Neural cell (in vitro differentiated cells): ENCODE measurements at regions not wholly inside any gene's neighbourhood (a gene's known extent, or its start where the extent isn't known, plus 50 kb on each side); places are given as distances from the start of the nearest gene placed in this dataset.
"Not testable (repeated sequence)": the region's sequence is repeated elsewhere in the genome, so short reads cannot be mapped to it uniquely, and the experiment has no call there.

Source experiments
- H2AFZ ChIP-seq: fragments of 200-600, 300-800 bp; sonication (generic), shearing (Covaris generic); 2 replicates; pipeline ENCODE4 v1.6.0; 2014; ENCODE audit warnings: low read depth, mild to moderate bottlenecking, antibody characterized with exemption, low read length, moderate library complexity
- H3F3A ChIP-seq: fragments of 200-600 bp; shearing (Covaris generic); 2 replicates; pipeline ENCODE4 v1.6.1; 2016; ENCODE audit warnings: mild to moderate bottlenecking, moderate library complexity, mixed read lengths, antibody characterized with exemption, low read length; ENCODE audit not compliant: insufficient read depth, poor library complexity, severe bottlenecking
- H3K27ac ChIP-seq: fragments of 200-600, 300-800 bp; sonication (generic), shearing (Covaris generic); 2 replicates; pipeline ENCODE4 v1.5.1; 2014; ENCODE audit warnings: mild to moderate bottlenecking, low read length, moderate library complexity
- H3K27me3 ChIP-seq: fragments of 300-800, 200-600 bp; sonication (generic), shearing (Covaris generic); 2 replicates; pipeline ENCODE4 v1.6.0; 2014; ENCODE audit warnings: mild to moderate bottlenecking, low read depth, low read length, moderate library complexity; ENCODE audit not compliant: insufficient read depth
- H3K36me3 ChIP-seq: fragments of 300-800, 200-600 bp; sonication (generic), shearing (Covaris generic); 2 replicates; pipeline ENCODE4 v1.5.1; 2014; ENCODE audit warnings: mild to moderate bottlenecking, antibody characterized with exemption, low read length, moderate library complexity; ENCODE audit not compliant: insufficient read depth
- H3K4me2 ChIP-seq: fragments of 300-800, 200-600 bp; sonication (generic), shearing (Covaris generic); 2 replicates; pipeline ENCODE4 v1.6.0; 2014; ENCODE audit warnings: mild to moderate bottlenecking, low read length
- H3K4me3 ChIP-seq: fragments of 300-800, 200-600 bp; sonication (generic), shearing (Covaris generic); 2 replicates; pipeline ENCODE4 v1.5.1; 2014; ENCODE audit warnings: mild to moderate bottlenecking, low read length, moderate library complexity
- H3K79me2 ChIP-seq: fragments of 200-600 bp; shearing (Covaris generic); replicated peaks from 2 replicates; pipeline ENCODE4 v1.6.0; 2014; ENCODE audit warnings: mild to moderate bottlenecking, low read length, moderate library complexity; ENCODE audit not compliant: insufficient read depth
- H3K9ac ChIP-seq: fragments of 300-800, 200-600 bp; sonication (generic), shearing (Covaris generic); 2 replicates; pipeline ENCODE4 v1.6.1; 2016; ENCODE audit warnings: mild to moderate bottlenecking, low read length, mixed read lengths
- H3K9me2 ChIP-seq: fragments of 200-600 bp; shearing (Covaris generic); 2 replicates; pipeline ENCODE4 v1.6.1; 2016; ENCODE audit warnings: mild to moderate bottlenecking, low read length, mixed read lengths; ENCODE audit not compliant: insufficient read depth
- H3K9me3 ChIP-seq: fragments of 200-600, 300-800 bp; sonication (generic), shearing (Covaris generic); 2 replicates; pipeline ENCODE4 v1.6.1; 2016; ENCODE audit warnings: mild to moderate bottlenecking, mixed run types, low read length, moderate library complexity, mixed read lengths
- H4K20me1 ChIP-seq: fragments of 200-600 bp; shearing (Covaris generic); 2 replicates; pipeline ENCODE4 v1.6.1; 2016; ENCODE audit warnings: mild to moderate bottlenecking, mixed run types; ENCODE audit not compliant: insufficient read depth
- EP300 ChIP-seq: fragments of 450-650 bp; conservative IDR thresholded peaks from 2 replicates; pipeline ENCODE4 v1.6.1; 2014; ENCODE audit warnings: antibody characterized with exemption, mild to moderate bottlenecking, moderate library complexity; ENCODE audit not compliant: poor library complexity, severe bottlenecking
- EZH2 ChIP-seq: fragments of 200-600, 300-800 bp; shearing (Covaris generic), sonication (generic); IDR thresholded peaks from 2 replicates; pipeline ENCODE4 v1.6.1; 2014; ENCODE audit warnings: antibody characterized with exemption, low read length, borderline replicate concordance, mild to moderate bottlenecking; ENCODE audit not compliant: insufficient read depth, poor library complexity, severe bottlenecking
- MXI1 ChIP-seq: fragments of 450-650 bp; conservative IDR thresholded peaks from 2 replicates; pipeline ENCODE4 v1.6.1; 2014; ENCODE audit warnings: antibody characterized with exemption, mild to moderate bottlenecking; ENCODE audit not compliant: poor library complexity, severe bottlenecking
- POLR2AphosphoS5 ChIP-seq: IDR thresholded peaks from 2 replicates; pipeline ENCODE4 v1.6.1; 2012
- RAD21 ChIP-seq: fragments of 450-650 bp; conservative IDR thresholded peaks from 2 replicates; pipeline ENCODE4 v1.6.1; 2014; ENCODE audit warnings: antibody characterized with exemption, mild to moderate bottlenecking, moderate library complexity
- SMC3 ChIP-seq: fragments of 450-650 bp; conservative IDR thresholded peaks from 2 replicates; pipeline ENCODE4 v1.6.1; 2014; ENCODE audit warnings: antibody characterized with exemption, mild to moderate bottlenecking, moderate library complexity; ENCODE audit not compliant: poor library complexity
- TAF1 ChIP-seq: IDR thresholded peaks from 2 replicates; pipeline ENCODE4 v1.6.1; 2012; ENCODE audit warnings: low read depth
- TF ChIP-seq, protein P1 (sequence below): IDR thresholded peaks from 2 replicates; pipeline ENCODE4 v1.6.1; 2012; ENCODE audit warnings: borderline replicate concordance
- TF ChIP-seq, protein P2 (sequence below): fragments of 450-650 bp; IDR thresholded peaks from 2 replicates; pipeline ENCODE4 v1.5.1; 2014; ENCODE audit warnings: antibody characterized with exemption, mild to moderate bottlenecking, moderate library complexity; ENCODE audit not compliant: poor library complexity, severe bottlenecking

DNA sequence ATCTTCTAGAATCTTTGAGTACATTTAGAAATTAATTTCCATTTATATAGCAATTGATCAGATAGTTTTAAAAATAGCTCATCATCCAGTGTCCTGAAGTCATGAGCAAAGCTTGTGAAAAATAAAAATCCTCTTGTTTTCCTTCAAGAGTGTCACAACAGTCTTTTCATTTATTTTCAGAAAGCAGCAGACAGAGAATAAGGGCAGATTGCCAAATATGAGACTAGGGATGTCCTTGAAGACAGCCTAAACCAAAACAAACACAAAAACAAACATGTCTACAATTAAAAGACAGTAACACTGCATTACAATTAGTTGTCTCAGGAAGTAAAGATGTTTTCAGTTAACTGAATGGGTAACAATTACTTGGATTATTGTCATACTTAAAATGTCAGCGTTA, 682.8 kb downstream of the TFAP2A start:
- no peak overlapping the region for H3K4me2 ChIP-seq
- H2AFZ ChIP-seq, result no peak overlapping the region
- no peaks in the 10 kb centered on the region for H3K9me3 ChIP-seq
- no peaks in the 10 kb centered on the region for H3K9me2 ChIP-seq
- no peaks in the 10 kb centered on the region for H3K79me2 ChIP-seq
- no peak for TF ChIP-seq MXI1
- TF ChIP-seq SMC3, result no peak
- no peak for TF ChIP-seq RAD21
- no peak for TF ChIP-seq EZH2
- no peak for TF ChIP-seq POLR2AphosphoS5
- TF ChIP-seq TAF1, result no peak
- TF ChIP-seq, protein P1, sequence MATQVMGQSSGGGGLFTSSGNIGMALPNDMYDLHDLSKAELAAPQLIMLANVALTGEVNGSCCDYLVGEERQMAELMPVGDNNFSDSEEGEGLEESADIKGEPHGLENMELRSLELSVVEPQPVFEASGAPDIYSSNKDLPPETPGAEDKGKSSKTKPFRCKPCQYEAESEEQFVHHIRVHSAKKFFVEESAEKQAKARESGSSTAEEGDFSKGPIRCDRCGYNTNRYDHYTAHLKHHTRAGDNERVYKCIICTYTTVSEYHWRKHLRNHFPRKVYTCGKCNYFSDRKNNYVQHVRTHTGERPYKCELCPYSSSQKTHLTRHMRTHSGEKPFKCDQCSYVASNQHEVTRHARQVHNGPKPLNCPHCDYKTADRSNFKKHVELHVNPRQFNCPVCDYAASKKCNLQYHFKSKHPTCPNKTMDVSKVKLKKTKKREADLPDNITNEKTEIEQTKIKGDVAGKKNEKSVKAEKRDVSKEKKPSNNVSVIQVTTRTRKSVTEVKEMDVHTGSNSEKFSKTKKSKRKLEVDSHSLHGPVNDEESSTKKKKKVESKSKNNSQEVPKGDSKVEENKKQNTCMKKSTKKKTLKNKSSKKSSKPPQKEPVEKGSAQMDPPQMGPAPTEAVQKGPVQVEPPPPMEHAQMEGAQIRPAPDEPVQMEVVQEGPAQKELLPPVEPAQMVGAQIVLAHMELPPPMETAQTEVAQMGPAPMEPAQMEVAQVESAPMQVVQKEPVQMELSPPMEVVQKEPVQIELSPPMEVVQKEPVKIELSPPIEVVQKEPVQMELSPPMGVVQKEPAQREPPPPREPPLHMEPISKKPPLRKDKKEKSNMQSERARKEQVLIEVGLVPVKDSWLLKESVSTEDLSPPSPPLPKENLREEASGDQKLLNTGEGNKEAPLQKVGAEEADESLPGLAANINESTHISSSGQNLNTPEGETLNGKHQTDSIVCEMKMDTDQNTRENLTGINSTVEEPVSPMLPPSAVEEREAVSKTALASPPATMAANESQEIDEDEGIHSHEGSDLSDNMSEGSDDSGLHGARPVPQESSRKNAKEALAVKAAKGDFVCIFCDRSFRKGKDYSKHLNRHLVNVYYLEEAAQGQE, result no peak
- TF ChIP-seq, protein P2, sequence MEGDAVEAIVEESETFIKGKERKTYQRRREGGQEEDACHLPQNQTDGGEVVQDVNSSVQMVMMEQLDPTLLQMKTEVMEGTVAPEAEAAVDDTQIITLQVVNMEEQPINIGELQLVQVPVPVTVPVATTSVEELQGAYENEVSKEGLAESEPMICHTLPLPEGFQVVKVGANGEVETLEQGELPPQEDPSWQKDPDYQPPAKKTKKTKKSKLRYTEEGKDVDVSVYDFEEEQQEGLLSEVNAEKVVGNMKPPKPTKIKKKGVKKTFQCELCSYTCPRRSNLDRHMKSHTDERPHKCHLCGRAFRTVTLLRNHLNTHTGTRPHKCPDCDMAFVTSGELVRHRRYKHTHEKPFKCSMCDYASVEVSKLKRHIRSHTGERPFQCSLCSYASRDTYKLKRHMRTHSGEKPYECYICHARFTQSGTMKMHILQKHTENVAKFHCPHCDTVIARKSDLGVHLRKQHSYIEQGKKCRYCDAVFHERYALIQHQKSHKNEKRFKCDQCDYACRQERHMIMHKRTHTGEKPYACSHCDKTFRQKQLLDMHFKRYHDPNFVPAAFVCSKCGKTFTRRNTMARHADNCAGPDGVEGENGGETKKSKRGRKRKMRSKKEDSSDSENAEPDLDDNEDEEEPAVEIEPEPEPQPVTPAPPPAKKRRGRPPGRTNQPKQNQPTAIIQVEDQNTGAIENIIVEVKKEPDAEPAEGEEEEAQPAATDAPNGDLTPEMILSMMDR, result no peak
- no peak for TF ChIP-seq EP300
- no peaks in the 10 kb centered on the region for H3K27me3 ChIP-seq
- H3K36me3 ChIP-seq, result no peaks in the 10 kb centered on the region
- no peak overlapping the region for H3K27ac ChIP-seq
- no peak overlapping the region for H3K4me3 ChIP-seq
- H3F3A ChIP-seq, result no peaks in the 10 kb centered on the region
- no peak overlapping the region for H3K9ac ChIP-seq
- H4K20me1 ChIP-seq, result no peaks in the 10 kb centered on the region

DNA sequence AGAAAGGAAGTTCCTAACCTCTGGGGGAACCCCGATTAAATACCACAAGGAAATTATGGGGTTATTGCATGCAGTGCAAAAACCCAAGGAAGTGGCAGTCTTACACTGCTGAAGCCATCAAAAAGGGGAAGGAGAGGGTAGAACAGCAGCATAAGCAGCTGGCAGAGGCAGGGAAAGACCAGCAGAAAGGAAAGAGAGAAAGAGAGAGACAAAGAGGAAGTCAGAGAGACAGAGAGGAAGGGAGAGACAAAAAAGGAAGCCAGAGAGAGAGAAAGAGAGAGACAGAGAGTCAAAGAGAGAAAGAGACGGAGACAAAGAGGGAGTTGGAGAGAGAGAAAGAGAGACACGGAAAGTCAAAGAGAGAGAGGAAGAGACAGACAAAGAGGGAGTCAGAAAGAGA, 689.1 kb downstream of the TFAP2A start:
- not testable (repeated sequence) for H3K9me2 ChIP-seq, H3F3A ChIP-seq, H4K20me1 ChIP-seq, H3K9ac ChIP-seq, H3K27ac ChIP-seq, H3K27me3 ChIP-seq, H3K36me3 ChIP-seq, H3K9me3 ChIP-seq, H3K79me2 ChIP-seq, H3K4me2 ChIP-seq, H2AFZ ChIP-seq, H3K4me3 ChIP-seq

DNA sequence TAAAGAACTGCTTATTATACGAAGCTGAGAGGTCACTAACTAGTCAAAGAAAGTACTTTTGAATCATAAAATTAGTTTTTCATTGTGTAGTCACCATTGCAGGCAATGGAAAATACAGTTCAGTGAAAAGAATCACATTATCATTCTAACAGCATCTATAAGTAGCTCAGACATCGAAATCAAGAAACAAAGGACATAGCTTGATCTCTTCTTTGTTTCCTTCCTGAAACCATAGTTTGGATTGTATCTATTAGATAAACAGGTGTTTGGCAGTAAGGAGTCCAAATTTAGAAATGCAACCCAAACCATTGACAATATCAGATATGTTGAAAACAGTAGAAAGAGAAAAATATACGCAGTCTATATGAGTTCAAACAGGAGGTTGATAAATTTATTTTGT, 697.3 kb downstream of the TFAP2A start:
- H3K36me3 ChIP-seq, result no peaks in the 10 kb centered on the region
- H4K20me1 ChIP-seq, result no peaks in the 10 kb centered on the region
- H3K4me3 ChIP-seq, result no peak overlapping the region
- H2AFZ ChIP-seq, result no peak overlapping the region
- H3K27ac ChIP-seq, result no peak overlapping the region
- TF ChIP-seq EZH2 (no peak), RAD21 (no peak), TAF1 (no peak), MXI1 (no peak), SMC3 (no peak), EP300 (no peak), POLR2AphosphoS5 (no peak)
- TF ChIP-seq, protein P2, result no peak
- TF ChIP-seq, protein P1, result no peak
- no peaks in the 10 kb centered on the region for H3F3A ChIP-seq
- H3K79me2 ChIP-seq, result no peaks in the 10 kb centered on the region
- no peaks in the 10 kb centered on the region for H3K27me3 ChIP-seq
- no peaks in the 10 kb centered on the region for H3K9me2 ChIP-seq
- no peaks in the 10 kb centered on the region for H3K9me3 ChIP-seq
- no peak overlapping the region for H3K4me2 ChIP-seq
- H3K9ac ChIP-seq, result no peak overlapping the region
